GM19452 (cell line): ENCODE measurements at regions not wholly inside any gene's neighbourhood (a gene's known extent, or its start where the extent isn't known, plus 50 kb on each side); places are given as distances from the start of the nearest gene placed in this dataset.

Experiments used
- ATAC-seq: cut with Tn5 transposase; IDR thresholded peaks from one replicate; pipeline ENCODE4 v1.9.1; 2021; ENCODE audit not compliant: unreplicated experiment

DNA sequence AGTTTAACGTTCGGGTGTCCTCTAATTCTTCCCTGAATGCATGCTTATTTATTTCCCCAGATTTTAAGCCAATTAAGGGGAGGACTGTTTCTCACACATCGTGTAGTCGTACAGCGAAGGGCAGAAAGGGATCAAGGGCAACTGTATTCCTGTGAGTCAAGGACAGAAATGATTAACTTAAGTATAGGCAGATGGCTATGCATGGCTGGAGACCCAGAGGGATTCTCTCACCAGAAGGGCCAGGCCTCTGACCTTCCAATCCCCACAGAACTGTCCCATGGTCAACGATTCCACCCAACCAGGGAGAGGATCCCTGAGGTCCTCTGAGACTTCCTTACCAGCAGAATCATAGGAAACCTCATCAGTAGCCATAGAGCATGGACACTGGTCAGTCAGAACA is 161.8 kb upstream of the MAP1B start:
- ATAC-seq: no peak

DNA sequence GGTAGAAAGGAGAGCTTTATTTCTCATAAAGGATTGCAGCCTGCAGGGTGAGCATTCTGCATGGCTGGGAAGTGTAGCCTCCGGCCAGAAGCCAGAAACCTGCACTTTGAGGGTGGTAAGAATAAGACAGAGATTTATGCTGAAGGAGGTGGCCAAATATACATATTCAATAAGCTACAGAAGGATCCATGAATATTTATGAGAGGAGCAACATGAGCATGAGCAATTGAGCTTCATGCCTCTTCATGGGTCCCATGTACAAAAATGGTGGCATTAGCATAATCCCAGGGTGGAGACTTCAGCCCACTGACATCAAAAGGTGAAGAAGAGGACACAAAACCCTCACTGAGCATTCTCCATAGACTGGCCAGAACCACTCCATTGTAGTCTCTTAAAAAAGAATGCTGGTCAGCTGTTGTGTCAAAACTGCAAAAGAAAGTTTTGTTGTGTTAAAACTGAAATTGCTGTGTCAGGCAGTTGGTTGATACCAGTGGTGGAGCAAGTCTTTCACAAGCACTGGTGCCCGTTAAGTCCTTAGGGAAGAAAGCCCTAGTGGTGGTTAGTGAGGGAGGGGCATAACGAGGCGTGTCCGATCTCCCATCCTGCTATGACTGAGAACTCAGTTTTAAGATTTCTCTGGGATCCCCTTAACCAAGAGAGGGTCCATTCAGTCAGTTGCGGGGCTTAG is 160.8 kb upstream of the MAP1B start:
- no peak for ATAC-seq

DNA sequence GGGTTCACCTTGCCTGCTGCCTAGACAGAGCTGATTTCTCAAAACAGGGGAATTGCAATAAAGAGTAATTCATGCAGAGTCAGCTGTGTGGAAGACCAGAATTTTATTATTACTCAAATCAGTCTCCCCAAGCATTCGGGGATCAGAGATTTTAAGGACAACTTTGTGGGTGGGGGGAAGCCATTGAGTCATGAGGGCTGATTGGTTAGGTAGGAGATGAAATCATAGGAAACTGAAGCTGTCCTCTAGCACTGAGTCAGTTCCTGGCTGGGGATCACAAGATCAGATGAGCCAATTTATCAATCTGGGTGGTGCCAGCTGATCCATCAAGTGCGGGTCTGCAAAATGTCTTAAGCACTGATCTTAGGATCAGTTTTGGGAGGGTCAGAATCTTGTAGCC is 159.1 kb upstream of the MAP1B start:
- ATAC-seq: no peak

DNA sequence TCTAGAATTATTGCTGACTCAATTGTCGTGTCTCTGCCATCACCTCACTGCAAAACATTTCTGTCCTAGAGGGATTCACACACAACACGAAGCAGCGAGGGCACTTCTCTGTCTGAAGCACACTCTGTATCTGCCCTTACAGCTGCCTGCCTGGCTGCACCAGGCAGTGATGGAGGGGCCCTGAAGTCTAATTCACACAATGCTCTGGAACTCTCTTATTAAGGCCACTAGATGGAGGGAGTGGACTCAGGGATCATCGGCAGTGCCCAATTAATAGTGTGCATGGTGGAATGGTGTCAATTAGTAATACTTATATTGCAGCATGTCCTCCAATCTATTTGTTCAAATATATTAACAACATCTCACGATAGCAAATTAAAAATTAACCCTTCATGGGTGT is 157.5 kb upstream of the MAP1B start:
- no peak for ATAC-seq

DNA sequence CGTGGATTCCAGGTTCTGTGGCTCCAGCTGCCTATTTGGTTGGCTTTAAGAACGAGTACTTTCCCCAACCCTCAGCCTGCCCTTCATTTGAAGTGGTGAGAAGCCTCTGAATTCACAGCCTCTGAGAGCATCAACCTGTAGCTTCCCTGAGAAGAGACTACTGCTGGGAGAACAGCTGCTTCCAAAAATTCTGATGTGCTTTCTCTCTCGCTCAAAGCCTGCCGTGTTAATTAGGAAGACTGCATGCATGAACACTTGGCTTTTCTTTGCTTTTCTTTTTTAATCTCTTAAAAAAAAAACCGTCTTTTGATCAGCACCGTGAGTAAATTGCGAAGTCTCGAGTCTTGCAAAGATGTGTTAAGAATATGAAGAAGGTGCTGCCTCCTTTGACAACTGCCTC is 153.4 kb upstream of the MAP1B start:
- ATAC-seq: no peak

DNA sequence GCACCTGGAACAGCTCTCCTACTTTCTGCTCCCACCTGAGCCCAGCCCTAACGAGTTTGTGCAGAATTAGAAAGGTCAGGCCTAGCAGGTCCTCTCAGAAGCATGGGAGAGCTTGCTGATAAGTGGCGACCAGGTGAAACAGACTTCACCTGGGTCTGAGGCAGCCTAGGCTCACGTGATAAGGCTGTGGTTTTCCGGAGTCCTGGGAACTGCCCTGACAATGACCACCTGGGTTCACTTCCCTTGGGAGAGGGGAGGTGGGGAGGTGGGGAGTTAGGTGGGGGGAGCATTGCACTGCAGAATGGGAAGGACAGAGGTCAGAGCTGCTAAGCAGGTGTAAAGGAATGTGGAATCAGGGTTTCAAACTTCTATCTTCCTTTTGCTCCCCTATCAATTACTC is 152.9 kb upstream of the MAP1B start:
- no peak for ATAC-seq

DNA sequence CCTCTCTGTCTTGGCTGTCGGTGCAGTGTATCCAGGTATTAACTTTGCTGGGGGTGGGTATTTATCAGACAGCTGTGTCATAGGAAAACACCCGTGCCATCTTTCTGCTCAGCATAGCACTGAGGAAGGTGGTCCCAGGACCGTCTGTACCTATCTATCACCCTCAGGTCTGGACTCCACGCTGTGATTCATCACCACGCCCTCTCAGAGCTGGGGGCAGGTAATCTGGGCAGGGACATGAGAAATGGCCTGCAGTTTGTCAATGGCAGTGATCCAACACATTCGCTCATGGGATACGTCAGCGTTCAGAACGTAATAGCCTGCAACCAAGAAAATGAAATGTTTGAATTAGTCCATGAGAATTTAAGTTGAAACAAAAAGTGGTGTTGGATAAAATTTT is 151.6 kb upstream of the MAP1B start:
- no peak for ATAC-seq

DNA sequence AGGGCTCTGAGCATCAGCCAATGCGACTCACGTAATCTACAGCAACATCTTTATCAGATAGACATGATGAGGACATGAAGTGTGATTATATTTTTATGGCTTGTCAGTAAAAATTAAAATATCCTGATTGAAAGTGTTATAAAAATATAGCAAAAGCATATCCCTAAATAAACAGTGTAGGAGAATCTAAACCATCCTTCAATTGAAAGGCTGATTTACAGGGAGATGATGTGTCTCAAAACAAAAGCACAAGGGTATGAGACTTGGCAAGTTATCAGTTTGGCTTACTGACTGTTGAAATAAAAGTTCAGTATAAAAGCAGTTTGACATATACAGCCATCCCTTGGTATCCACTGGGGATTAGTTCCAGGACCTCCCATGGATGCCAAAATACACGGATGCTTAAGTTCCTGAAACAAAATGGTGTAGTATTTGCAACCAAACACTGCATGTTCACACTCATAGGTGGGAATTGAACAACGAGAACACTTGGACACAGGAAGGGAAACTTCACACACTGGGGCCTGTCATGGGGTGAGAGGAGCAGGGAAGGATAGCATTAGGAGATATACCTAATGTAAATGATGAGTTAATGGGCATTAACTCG is 149.9 kb upstream of the MAP1B start:
- ATAC-seq: no peak

DNA sequence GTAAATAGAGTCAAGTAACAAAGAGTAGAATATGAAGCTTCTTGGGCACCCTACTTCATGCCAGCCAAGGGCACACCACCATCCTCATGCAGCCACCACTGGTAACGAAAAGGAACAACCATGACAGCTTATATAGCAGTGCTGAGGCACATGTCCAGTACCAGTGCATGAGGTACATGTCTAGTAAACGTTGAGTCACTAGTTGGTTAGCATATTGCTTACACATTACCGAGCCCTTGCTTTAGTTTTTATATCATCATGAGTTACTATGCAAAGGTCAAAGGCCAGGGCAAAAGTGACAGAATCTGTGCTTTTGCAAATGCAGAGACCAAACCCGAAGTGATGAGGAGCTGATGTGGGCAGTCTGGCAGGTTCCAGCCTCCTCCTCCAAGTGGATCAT is 147.1 kb upstream of the MAP1B start:
- no peak for ATAC-seq

DNA sequence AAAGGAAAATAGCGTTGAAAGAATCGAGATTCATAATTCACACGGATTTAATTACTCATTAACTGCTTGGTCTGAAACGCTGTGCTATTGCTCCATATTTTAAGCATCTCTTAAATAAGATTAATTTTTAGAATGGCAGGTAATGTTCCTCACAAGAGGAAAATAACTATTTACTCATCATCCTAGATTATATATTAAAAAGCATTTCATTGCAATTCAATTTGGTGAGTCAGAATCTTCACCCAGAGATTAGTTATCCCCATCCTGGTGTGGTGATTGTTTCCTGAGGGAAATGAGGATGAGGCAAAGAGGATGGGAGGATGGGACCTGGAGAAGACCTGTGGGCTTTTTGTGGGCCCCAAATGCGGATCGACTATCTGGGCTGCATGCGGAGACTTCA is 145.5 kb upstream of the MAP1B start:
- ATAC-seq: no peak

DNA sequence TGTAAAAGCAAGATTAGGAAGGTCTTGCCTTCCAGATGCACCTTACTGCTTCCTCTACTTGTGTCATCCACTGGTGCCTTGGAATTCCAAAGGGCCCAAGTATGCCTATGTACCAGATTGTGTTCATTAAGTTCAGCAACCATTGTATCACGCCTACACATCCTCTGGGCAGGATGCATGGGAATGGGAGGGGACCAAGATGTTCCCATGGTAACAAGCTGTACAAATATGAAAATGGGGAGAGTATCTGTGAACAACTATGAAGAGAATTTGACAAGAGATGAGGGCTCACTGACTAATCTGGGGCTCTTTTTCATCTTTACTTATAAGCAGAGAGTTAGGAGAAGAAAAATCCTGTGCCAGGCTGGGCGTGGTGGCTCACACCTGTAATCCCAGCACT is 137.8 kb upstream of the MAP1B start:
- no peak for ATAC-seq

DNA sequence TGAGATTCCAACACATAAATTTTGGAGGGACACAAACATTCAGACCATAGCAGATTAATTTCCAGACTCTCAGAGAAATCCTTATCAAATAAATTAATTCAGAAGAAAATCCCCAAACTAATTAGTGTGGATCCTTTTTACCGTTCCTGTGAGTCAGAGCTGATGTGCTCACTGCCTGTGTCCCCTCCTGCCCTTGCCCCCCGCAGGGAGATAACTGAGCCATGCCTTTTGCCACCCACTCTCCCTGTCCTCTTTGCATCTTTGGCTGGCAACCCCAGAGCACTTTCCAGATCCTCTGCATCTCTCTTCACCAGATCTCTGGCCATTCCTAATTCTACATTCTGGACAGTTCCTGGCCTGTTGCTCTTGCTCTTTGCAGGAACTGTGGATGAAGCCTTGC is 135.4 kb upstream of the MAP1B start:
- no peak for ATAC-seq

DNA sequence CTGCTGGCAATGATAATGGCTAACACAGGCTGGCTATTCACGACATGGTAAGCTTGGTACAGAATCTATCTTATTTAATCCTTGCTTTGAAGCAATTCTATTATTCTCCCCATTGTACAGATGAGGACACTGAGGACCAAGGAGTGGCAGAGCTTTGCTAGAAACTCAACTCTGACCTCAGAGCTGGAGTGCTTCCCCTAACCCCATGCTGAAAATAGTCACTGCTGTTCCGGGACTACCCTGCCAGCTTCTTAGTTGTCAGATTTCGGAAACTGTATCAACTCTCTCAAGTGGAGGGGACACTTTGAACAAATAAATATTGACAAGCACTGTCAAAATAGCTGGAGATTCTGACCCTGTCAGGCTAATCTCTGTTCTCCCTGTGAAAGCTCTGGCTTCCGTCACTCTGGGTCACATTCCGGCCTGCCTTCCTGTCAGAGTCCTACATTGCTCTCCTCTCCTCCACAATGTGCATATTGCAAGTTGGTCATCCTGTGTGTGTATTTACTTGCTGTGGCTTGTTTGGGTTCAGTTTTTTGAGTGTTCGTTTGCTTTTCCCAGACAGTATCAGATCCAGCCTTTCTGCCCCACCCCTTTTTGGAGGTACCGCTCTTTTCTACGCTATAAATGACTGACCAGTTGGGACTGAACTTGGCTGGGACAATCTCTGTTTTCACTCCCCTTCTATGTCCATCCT is 134.3 kb upstream of the MAP1B start:
- no peak for ATAC-seq

DNA sequence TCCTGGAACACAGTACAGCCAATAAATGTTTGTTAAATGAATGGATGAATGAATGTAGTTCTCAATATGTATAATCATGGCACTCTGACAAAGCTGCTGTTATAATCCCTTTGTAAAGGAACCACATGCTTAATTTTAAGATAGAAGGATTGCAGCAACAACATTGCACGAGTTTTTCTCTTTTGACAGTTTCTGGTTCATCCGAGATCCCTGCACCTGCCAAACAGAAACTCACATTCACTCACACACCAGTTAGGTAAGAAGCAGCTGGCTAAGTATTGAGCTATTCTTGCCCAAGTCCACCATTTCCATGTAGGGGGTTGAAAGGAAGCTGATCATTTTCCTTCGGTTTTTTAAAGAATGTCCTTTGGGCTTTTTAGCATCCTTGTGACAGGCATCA is 133.7 kb upstream of the MAP1B start:
- no peak for ATAC-seq

DNA sequence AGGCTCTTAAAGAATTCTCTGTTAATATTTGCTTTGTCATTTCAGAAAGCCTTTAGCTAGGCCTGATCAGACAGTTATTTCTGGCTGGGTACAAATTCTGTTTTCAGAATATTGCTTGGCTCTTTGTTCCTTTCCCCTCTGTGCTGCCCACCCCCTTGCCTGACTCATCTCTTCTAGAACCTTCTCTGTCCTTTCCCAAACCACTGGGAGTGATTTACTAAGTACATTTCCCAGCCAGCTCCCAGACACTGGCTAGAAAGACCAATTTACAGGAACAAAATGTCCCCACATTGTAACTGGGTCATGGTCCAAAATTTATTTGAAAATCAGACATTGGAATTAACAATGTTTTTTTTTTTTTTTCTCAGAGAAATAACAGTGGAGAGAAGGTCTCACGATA is 133.1 kb upstream of the MAP1B start:
- ATAC-seq: no peak

DNA sequence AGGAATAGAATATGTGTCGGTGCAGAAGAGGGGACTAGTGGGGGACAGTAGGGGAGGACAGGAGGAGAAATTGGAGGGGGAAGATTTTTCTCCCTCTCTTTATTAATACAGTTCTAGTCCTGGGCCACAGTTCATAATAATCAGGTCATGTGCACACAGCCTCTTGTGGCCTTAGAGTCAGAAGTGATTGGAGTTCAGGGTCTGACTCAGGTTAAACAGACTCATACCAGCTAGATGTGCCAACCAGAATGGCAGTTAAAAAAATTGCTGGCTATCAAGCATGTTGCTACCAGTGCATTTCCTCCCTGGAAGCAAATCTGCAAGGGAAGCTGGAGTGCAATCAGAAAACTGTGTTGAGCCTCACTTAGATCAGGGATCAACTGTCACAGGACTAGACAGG is 132.7 kb upstream of the MAP1B start:
- ATAC-seq: no peak

DNA sequence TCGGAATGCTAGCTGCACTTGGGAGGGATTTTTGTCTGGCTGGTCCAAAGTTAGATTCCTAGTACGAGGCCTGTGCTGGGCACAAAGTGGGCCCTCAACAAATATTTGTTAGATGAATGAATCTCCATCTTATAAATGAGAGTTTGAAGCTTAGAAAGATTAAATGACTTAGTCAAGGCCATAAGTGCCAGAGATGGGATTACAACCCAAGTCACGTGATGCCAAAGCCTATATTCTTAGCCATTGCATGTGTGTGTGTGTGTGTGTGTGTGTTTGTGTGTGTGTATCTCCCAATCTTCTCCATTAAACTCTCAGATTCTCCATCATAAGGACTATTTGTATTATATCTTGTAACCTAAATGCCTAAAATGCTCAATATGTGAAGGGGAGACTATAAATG is 130.8 kb upstream of the MAP1B start:
- no peak for ATAC-seq

DNA sequence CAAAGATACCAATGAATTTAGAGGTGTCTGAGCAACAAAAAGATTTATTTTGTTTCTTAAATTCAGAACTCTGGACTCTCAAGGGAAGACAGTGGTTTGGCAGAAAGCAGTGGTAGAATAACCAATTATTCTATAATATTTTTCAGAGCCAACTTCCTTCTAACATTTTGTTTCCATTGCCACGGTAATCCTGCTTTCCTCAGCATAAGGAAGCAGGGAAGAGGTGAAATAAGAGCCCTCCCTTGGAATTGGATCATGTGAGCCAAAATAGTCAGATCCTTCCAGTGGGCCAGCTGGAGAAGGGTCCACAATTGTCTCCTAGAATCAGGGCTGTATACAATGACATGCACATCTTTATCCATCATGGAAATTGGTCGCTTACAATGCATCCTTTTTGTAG is 130.0 kb upstream of the MAP1B start:
- no peak for ATAC-seq

DNA sequence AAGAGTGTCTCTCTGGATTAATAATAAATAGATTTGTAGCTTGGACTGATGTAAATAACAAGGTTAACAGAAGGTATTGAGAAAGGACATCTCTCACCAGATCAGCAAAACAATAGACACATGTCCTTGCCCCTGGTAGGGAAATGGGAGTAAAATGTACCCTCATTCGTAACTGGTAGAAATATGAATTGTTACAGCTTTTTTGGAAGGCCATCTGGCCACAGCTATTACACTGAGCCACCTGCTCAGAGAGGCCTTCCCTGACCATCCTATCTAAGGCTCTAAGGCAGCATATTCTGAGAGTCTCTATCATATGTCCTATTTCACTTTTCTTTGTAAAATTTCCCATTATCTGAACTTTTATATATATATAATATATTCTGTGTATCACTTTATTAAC is 129.1 kb upstream of the MAP1B start:
- no peak for ATAC-seq

DNA sequence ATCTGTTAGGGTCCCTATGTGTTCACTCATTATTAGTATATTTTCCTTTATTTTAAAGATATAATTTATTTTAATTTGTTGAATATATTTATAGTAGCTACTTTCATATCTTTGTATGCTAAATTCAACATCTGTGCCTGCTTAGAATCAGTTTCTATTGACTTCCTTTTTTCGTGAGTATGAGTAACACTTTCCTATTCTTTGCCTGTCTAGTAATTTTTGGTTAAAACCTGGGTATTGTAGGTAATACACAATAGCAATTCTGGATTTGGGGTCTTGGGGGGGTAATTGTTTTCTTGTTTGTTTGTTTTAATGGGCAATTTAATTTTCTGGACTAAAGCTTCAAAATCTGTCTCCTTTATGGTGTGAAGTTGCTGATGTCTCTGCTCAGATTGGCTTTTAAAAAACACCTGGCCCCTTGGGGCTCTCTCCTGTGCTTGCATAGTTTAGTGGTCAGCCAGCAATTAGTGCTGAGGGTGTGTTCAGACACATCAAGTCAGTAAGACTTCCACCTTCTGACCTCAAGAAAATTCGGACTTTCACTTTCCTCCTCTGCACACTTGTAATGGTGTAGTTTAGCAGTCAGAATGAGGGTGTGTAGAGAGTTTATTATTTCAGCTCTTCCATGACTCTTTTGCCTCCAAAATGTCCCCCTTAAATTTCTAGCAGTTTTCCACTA is 124.4 kb upstream of the MAP1B start:
- no peak for ATAC-seq

DNA sequence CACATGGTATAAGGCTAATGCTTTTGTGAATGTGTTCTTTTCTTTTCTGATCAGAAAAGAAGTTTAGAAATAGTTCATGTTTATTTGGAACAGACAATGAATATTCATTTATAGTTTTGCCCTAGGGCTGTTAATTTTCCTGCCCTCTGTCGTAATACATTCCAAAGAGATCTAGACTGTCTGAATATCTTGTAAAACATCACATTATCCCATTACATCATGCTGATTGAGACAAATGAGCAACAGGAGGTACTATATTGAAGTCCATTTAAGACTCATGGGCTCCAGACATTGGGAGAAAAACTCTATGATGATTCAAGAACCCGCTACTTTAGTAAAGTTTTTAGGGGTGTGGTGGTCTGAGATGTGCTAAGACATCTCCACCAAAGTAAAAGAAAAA is 121.2 kb upstream of the MAP1B start:
- ATAC-seq: no peak

DNA sequence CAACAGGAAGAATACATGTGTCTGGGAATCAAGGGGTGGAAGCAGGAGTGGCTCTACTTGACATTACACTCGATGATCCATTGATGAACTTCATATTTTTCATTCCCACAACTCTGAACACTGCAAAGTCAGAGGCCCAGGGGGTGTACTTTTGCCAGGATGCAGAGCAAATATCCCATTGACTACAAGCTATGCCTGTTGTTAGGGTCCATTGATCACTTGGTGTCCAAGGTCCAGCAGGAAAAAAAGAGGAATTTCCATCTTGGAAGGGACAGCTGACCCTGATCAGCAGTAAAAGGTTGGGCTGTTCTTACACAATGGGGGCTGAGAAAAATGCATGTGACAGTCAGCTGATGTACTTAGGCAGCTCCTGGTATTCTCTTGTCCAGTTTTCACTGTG is 118.5 kb upstream of the MAP1B start:
- no peak for ATAC-seq
